IPS-NIHi7 (cell line): ENCODE measurements at regions not wholly inside any gene's neighbourhood (a gene's known extent, or its start where the extent isn't known, plus 50 kb on each side); places are given as distances from the start of the nearest gene placed in this dataset.

Experiments
- DNase-seq: peaks from one replicate; pipeline ENCODE4 v3.0.0; 2012; ENCODE audit warnings: mixed read lengths; ENCODE audit errors: extremely low spot score

- DNase-seq, result peak; percentile 16
These were observed 50.7 kb upstream of the FOXB1 start for GRCh38 chr15:59953392-59953883.

GRCh38 chr15:59952960-59953359, 51.2 kb upstream of the FOXB1 start:
- no peak for DNase-seq

GRCh38 chr15:59950603-59951388, 53.3 kb upstream of the FOXB1 start:
- no peak for DNase-seq

GRCh38 chr15:59948924-59949613, 55.0 kb upstream of the FOXB1 start:
- no peak for DNase-seq

- no peak for DNase-seq
These were observed 58.0 kb upstream of the FOXB1 start for GRCh38 chr15:59946084-59946483.

GRCh38 chr15:59945036-59945435, 59.1 kb upstream of the FOXB1 start:
- DNase-seq, result no peak

- peak; percentile 58 for DNase-seq
These were observed 62.5 kb upstream of the FOXB1 start for GRCh38 chr15:59941612-59942011.

- DNase-seq, result no peak
These were observed 63.2 kb upstream of the FOXB1 start for GRCh38 chr15:59940928-59941327.

GRCh38 chr15:59940456-59940855, 63.7 kb upstream of the FOXB1 start:
- no peak for DNase-seq

- no peak for DNase-seq
These were observed 67.4 kb upstream of the FOXB1 start for GRCh38 chr15:59936741-59937140.

- DNase-seq, result no peak
These were observed 70.5 kb upstream of the FOXB1 start for GRCh38 chr15:59933607-59934006.

GRCh38 chr15:59931646-59932261, 72.4 kb upstream of the FOXB1 start:
- DNase-seq, result no peak

- DNase-seq, result no peak
These were observed 79.1 kb upstream of the FOXB1 start for GRCh38 chr15:59924812-59925522.

- no peak for DNase-seq
These were observed 80.0 kb upstream of the FOXB1 start for GRCh38 chr15:59924096-59924495.

GRCh38 chr15:59923508-59923907, 80.6 kb upstream of the FOXB1 start:
- no peak for DNase-seq

GRCh38 chr15:59918994-59919951, 84.8 kb upstream of the FOXB1 start:
- no peak for DNase-seq

GRCh38 chr15:59917504-59918157, 86.5 kb upstream of the FOXB1 start:
- DNase-seq, result peak; percentile 89

GRCh38 chr15:59906046-59906445, 98.1 kb upstream of the FOXB1 start:
- no peak for DNase-seq

- no peak for DNase-seq
These were observed 98.9 kb upstream of the FOXB1 start for GRCh38 chr15:59905176-59905575.

- DNase-seq, result peak; percentile 40
These were observed 99.5 kb upstream of the FOXB1 start for GRCh38 chr15:59904450-59905135.
